ENCODE measurements at regions not wholly inside any gene's neighbourhood (a gene's known extent, or its start where the extent isn't known, plus 50 kb on each side); places are given as distances from the start of the nearest gene placed in this dataset.
A peak's percentile ranks its signal among the peaks of the same experiment; 100 is the strongest.
"Not testable (repeated sequence)": the region's sequence is repeated elsewhere in the genome, so short reads cannot be mapped to it uniquely, and the experiment has no call there.

- no peak for DNase-seq
Measured at GRCh38 chr1:188496506-188496905, 1667.8 kb downstream of the PLA2G4A start.

DNA sequence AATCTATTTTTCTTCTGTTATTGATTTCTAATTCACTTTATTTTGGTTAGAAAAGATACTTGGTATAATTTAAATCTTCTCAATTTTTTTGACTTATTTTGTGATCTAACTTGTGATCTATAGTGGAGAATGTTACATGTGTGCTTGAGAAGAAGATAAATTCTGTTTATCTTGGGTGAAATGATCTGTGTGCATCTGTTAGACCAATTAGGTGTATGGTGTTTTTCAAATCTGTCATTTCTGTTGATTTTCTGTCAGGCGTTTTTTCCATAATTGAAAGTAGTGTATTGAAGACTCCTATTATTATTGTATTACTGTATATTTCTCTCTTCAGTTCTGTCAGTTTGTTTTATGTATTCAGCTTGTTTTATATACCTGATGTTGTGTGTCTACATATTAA is 1668.3 kb downstream of the PLA2G4A start:
- DNase-seq = no peak

DNA sequence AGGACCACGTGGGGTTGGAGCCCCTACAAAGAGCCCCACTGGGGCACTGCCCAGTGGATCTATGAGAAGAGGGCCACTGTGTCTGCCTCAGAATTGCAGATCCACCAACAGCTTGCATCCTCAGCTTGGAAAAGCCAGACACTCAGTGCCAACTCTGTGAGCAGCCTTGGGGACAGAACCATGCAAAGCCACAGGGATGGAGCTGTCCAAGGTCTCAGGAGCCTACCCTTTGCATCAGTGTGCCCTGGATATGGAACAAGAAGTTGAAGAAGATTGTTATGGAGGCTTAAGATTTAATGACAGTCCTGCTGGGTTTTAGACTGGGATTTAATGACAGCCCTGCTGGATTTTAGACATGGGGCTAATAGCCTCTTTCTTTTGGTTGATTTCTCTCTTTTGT is 1670.9 kb downstream of the PLA2G4A start:
- DNase-seq = no peak

DNA sequence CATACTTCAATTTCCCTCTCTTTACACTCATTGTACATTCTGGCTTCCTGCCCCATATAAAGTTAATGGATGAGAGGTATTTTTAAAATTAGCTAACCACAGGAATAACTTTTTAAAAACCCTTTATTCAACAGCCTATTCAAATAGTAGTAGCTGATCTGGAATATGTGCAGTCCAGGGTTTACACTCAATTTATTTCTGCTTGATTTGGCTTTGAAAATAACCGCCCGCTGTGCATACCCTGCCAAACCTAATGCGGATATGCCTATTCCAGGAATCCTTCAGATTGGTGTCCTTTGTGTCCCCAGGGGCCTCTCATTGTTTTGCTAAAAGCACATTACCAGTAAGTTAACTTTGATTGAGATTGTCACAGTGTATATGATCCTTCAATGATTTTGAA is 1686.2 kb downstream of the PLA2G4A start:
- DNase-seq = no peak

- no peak for DNase-seq
Measured at GRCh38 chr1:188517139-188517538, 1688.4 kb downstream of the PLA2G4A start.

DNA sequence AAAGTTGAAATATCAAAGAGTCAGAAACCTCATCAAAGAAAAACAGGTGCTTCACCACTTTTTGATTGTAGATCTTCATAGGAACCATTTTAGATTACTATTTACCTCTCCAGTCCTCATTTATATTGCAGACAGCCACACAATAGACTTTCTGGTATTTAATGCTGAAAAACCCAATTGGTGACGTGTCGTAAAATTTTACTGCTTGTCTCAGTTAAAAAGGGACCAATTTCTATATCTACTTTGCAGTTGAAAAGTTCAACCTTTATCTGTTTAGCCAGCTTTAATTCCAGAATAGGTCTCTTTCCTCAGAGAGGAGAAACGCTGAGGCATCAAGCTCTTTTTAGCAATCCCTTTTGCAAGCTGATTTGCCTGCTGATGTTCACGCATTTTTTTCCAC is 1722.4 kb downstream of the PLA2G4A start:
- DNase-seq = no peak

DNA sequence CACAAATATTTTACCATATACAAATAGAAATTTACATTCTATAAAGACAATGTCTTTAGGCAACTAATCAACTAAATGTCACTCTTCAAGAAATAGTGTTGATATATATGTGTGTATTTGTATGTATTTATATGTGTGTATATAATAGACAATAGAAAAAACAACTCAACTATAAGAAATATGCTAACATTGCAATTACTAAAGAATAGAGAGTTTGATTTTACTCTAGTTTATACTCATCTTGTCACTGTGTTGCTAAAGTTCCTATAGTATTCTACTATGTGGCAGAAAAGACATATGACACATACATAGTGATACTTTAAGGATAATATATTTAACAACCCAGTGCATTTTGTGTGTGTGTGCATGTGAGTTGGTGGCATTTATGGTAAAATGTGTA is 1728.3 kb downstream of the PLA2G4A start:
- DNase-seq = no peak

DNA sequence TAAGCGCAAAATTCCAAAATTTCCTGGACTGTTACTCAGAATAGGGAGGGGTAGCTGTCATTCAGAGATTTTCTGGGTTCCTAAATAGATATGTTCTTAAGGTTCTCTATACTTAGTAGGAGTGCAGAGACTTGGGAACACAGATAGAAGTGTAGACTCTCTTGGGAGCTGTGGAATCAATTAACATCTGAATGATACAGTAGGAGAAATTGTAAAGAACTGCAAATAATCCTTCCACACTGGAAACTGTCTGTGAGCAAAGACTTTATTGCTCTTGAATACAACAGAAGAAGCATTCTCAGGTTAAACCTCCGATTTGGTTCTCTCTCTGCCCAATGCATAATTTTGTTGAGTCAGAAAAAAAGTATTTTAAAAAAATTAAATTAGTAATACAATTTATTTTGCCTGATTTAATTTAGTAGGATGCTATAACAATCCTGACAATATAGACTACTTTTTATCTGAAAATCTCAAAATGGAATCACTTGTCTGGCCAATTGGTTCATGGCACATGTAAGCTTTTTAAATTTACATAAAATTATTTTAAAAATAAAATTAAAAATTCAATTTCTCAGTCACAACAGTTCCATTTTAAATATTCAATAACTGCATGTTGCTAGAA is 1754.3 kb downstream of the PLA2G4A start:
- no peak for DNase-seq

DNA sequence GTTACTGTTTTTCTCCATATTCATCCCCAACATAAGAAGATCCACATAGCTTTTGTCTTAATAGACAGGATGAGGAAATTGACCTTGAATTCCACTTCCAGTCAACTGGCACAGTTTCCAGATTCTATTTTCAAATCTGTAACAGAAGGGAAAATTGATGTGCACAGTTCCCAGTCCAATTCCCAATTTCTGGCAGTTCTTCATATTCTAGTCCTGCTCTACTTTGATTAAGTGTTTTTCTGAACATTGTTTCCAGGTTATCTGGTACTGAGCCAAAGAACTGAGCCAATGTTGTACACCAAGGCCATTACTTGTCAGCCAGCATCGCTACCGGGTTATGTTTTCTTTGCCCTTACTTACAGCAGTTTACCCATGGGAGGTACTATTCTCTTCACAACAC is 1755.4 kb downstream of the PLA2G4A start:
- DNase-seq = no peak

GRCh38 chr1:188590641-188591040 is 1761.9 kb downstream of the PLA2G4A start:
- no peak for DNase-seq

DNA sequence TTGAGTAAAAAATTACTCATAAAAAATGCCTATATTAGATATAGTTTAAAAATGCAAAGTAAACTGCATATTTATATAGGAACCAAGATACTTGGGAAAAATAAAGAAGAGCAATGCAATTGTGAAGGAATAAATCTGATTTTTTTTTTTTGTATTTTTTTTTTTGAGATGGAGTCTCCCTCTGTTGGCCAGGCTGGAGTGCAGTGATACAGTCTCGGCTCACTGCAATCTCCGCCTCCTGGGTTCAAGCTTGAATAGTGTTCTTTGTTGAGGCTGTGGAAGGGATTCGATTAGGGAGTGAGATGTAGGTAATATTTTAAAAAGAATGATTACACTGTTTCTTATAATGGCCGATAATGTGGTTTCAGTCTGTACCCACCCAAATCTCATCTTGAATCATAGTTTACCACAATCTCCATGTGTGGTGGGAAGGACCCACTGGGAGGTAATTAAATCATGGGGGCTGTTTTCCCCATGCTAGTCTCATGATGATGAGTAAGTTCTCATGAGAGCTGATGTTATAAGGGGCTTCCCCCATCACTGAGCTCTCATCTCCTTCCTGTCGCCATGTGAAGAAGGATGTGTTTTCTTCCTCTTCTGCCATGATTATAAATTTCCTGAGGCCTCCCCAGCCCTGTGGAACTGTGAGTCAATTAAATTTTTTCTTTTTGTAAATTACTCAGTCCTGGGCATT is 1765.9 kb downstream of the PLA2G4A start:
- DNase-seq = no peak

DNA sequence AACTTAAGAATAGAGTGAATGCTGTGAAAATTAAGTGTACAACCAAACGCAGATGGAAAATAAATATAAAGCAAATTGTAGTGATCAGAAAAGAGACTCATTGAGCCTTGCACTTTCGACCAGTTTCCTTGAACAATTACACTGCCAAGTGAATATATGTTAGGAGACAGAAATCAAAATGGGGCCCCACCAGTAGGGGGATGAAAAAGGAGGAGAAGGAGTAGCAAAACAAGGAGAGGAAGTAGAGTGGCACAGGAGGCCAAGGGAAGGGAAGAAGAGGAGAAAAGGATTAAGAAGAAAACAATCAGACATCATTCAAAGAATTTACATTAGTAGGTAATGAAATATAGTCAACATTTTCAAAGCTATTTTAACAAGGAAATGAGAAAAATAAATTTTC is 1770.6 kb downstream of the PLA2G4A start:
- no peak for DNase-seq

GRCh38 chr1:188611432-188611831 is 1782.7 kb downstream of the PLA2G4A start:
- no peak for DNase-seq

- DNase-seq = no peak
Measured at GRCh38 chr1:188615321-188615720, 1786.6 kb downstream of the PLA2G4A start.

- DNase-seq = no peak
Measured at GRCh38 chr1:188620236-188620635, 1791.5 kb downstream of the PLA2G4A start.

DNA sequence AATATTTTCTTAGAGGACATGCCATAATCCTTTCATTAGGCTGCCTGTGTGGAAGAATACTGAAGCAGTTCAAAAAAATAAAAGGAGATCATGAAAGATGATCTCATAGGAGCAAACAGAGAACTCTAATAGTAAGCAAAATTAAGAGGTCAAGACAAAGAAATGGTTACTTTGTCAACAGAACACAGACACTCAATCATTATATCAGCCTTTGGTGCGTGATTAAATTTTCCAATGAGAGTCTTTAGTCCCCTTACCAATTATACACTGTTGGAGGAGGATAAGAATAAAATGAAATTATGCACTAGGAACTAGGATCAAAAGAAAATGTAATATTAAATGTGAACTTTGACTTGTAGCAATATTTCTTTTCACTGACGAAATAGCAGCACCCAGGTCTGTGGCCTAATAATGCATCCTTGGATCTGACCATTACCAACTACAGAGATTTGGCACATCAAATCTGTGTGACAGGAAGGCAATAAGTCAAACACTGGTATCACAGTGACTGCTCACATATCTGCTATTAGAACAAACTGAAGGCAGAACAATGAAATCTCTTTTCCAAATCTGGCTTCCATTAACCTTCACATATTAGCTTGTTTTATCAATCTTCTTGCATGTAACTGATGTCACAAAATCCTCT is 1812.9 kb downstream of the PLA2G4A start:
- DNase-seq = no peak

DNA sequence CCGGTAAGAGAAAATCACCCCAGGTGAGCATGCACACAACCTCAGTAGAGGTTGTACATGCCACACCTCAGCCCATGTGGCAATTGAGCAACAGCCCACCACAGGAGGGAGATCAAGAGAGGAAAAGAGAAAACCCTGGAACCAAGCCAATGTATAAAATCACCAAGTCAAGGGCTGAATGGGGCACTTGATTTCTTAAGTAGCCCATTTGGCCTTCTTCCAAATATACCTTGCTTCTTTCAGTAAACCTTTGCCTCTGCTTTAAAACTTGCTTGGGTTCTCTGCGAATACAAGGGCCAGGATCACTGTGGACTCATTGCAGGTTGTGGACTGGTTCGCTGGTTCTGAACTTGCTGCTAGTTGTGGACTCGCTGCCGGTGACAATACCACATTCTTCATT is 1814.0 kb downstream of the PLA2G4A start:
- peak; percentile 1 for DNase-seq

- DNase-seq = no peak
Measured at GRCh38 chr1:188652678-188653077, 1823.9 kb downstream of the PLA2G4A start.

DNA sequence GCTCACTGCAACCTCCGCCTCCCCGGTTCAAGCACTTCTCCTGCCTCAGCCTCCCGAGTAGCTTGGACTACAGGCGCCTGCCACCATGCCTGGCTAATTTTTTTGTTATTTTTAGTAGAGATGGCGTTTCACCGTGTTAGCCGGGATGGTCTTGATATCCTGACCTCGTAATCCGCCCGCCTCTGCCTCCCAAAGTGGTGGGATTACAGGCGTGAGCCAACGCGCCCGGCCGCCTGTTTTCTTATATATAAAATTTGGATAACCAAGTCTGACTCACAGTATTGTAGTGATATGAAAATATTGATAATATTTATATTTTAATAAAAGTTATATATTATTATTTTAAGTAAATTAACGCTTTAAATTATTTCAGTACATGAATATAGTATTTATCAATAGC is 1821.7 kb downstream of the BRINP3 start:
- not testable (repeated sequence) for DNase-seq

DNA sequence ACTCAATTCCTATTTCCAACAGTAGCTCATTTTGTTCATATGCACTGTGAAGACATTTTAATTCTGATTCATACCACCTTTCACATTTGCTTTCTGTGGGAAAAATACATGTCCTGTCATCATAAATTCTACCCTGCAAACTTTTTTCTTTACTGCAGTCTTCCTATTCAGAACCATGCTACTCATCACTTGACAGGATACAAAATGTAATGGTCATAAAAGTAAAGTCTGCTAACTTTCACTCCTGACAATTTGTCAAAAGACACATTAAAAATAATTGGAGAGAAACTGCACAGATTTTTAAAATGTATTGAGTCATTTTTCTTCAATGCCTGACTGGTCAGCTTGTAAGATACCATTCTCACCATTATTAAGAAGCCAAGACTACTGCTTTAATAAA is 1817.1 kb downstream of the BRINP3 start:
- DNase-seq = no peak

- no peak for DNase-seq
Measured at GRCh38 chr1:188665477-188665876, 1812.2 kb downstream of the BRINP3 start.

- no peak for DNase-seq
Measured at GRCh38 chr1:188668083-188668482, 1809.6 kb downstream of the BRINP3 start.

GRCh38 chr1:188669728-188670382 is 1807.8 kb downstream of the BRINP3 start:
- peak; percentile 33 for DNase-seq

DNA sequence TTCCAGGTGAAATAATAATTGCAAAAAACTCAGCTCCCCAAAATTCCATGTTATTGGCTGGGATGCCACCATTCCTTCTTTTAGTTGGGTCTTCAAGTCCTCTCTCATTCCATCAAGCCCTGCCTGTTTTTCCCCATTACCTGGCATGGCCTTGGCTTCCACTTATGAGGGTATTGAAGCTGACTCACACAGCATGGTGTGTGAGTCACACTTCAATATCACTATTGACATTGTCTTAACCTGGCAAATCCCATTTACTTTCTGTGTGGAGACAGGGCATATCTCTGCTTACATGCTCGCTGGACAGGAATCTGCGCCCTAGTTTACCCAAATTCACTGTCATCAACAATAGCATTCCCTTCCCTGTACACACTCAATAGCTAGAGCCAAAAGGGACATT is 1806.8 kb downstream of the BRINP3 start:
- DNase-seq = no peak
